ENCODE measurements at regions not wholly inside any gene's neighbourhood (a gene's known extent, or its start where the extent isn't known, plus 50 kb on each side); places are given as distances from the start of the nearest gene placed in this dataset.
A peak's percentile ranks its signal among the peaks of the same experiment; 100 is the strongest.

- in situ Hi-C loops (cut with HindIII; ENCODE audit: low pct_unique_long_range_greater_than_20kb, low sequenced_read_pairs), result no loop called here
- DNase-seq (ENCODE audit: low read depth in 1 of 2, low spot score in 1 of 2), result no peak
- no peak for TF ChIP-seq JUND (IDR thresholded peaks at IDR 0.05; ENCODE audit: low read depth)
Observed at GRCh38 chr11:35064114-35064800, 74.7 kb upstream of the CD44 start.

- in situ Hi-C loops (cut with HindIII; ENCODE audit: low pct_unique_long_range_greater_than_20kb, low sequenced_read_pairs), result no loop called here
- DNase-seq (ENCODE audit: low read depth in 1 of 2, low spot score in 1 of 2), result no peak
- no peak for TF ChIP-seq JUND (IDR thresholded peaks at IDR 0.05; ENCODE audit: low read depth)
Observed at GRCh38 chr11:35065566-35065965, 73.4 kb upstream of the CD44 start.

GRCh38 chr11:35066030-35066429 is 72.9 kb upstream of the CD44 start:
- in situ Hi-C loops (cut with HindIII; ENCODE audit: low pct_unique_long_range_greater_than_20kb, low sequenced_read_pairs), result no loop called here
- DNase-seq (ENCODE audit: low read depth in 1 of 2, low spot score in 1 of 2), result no peak
- no peak for TF ChIP-seq JUND (IDR thresholded peaks at IDR 0.05; ENCODE audit: low read depth)

- in situ Hi-C loops (cut with HindIII; ENCODE audit: low pct_unique_long_range_greater_than_20kb, low sequenced_read_pairs), result no loop called here
- no peak for TF ChIP-seq JUND (IDR thresholded peaks at IDR 0.05; ENCODE audit: low read depth)
- DNase-seq (ENCODE audit: low read depth in 1 of 2, low spot score in 1 of 2), result no peak
Observed at GRCh38 chr11:35066783-35067423, 72.1 kb upstream of the CD44 start.

- in situ Hi-C loops (cut with HindIII; ENCODE audit: low pct_unique_long_range_greater_than_20kb, low sequenced_read_pairs), result no loop called here
- TF ChIP-seq JUND (IDR thresholded peaks at IDR 0.05; ENCODE audit: low read depth), result no peak
- no peak for DNase-seq (ENCODE audit: low read depth in 1 of 2, low spot score in 1 of 2)
Observed at GRCh38 chr11:35071722-35072121, 67.2 kb upstream of the CD44 start.

GRCh38 chr11:35073691-35074419 is 65.1 kb upstream of the CD44 start:
- no peak for TF ChIP-seq JUND (IDR thresholded peaks at IDR 0.05; ENCODE audit: low read depth)
- no peak for DNase-seq (ENCODE audit: low read depth in 1 of 2, low spot score in 1 of 2)
- in situ Hi-C loops (cut with HindIII; ENCODE audit: low pct_unique_long_range_greater_than_20kb, low sequenced_read_pairs), result no loop called here

GRCh38 chr11:35076201-35077100 is 62.5 kb upstream of the CD44 start:
- no peak for DNase-seq (ENCODE audit: low read depth in 1 of 2, low spot score in 1 of 2)
- in situ Hi-C loops (cut with HindIII; ENCODE audit: low pct_unique_long_range_greater_than_20kb, low sequenced_read_pairs), result no loop called here
- no peak for TF ChIP-seq JUND (IDR thresholded peaks at IDR 0.05; ENCODE audit: low read depth)

GRCh38 chr11:35077709-35078469 is 61.1 kb upstream of the CD44 start:
- in situ Hi-C loops (cut with HindIII; ENCODE audit: low pct_unique_long_range_greater_than_20kb, low sequenced_read_pairs), result no loop called here
- DNase-seq (ENCODE audit: low read depth in 1 of 2, low spot score in 1 of 2), result no peak
- no peak for TF ChIP-seq JUND (IDR thresholded peaks at IDR 0.05; ENCODE audit: low read depth)

GRCh38 chr11:35078470-35078735 is 60.6 kb upstream of the CD44 start:
- in situ Hi-C loops (cut with HindIII; ENCODE audit: low pct_unique_long_range_greater_than_20kb, low sequenced_read_pairs), result no loop called here
- no peak for TF ChIP-seq JUND (IDR thresholded peaks at IDR 0.05; ENCODE audit: low read depth)
- no peak for DNase-seq (ENCODE audit: low read depth in 1 of 2, low spot score in 1 of 2)

GRCh38 chr11:35079611-35080010 is 59.4 kb upstream of the CD44 start:
- DNase-seq (ENCODE audit: low read depth in 1 of 2, low spot score in 1 of 2), result no peak
- in situ Hi-C loops (cut with HindIII; ENCODE audit: low pct_unique_long_range_greater_than_20kb, low sequenced_read_pairs), result no loop called here
- TF ChIP-seq JUND (IDR thresholded peaks at IDR 0.05; ENCODE audit: low read depth), result no peak

- no peak for TF ChIP-seq JUND (IDR thresholded peaks at IDR 0.05; ENCODE audit: low read depth)
- peak; percentile 36 to 65 for DNase-seq (ENCODE audit: low read depth in 1 of 2, low spot score in 1 of 2)
- in situ Hi-C loops (cut with HindIII; ENCODE audit: low pct_unique_long_range_greater_than_20kb, low sequenced_read_pairs), result no loop called here
Observed at GRCh38 chr11:35082321-35083180, 56.4 kb upstream of the CD44 start.

All from T47D (cell line).